Thyroid gland (tissue), 4 donors: ENCODE measurements at regions not wholly inside any gene's neighbourhood (a gene's known extent, or its start where the extent isn't known, plus 50 kb on each side); places are given as distances from the start of the nearest gene placed in this dataset.

Source experiments
- DNase-seq, 2 donors: peaks; one replicate each; pipeline ENCODE4 v3.0.0-alpha.2; 2019
- H3K27ac ChIP-seq, 3 donors: fragments of 200-600 bp; sonication (generic); 1 replicate in 2 of 3; 2 replicates in 1 of 3; pipeline ENCODE4 v1.5.1; 2016 to 2019; ENCODE audit warnings: mild to moderate bottlenecking in 1 of 3, moderate library complexity in 1 of 3
- H3K27me3 ChIP-seq: fragments of 200-600 bp; sonication (generic); one replicate; pipeline ENCODE4 v1.5.1; 2019
- H3K36me3 ChIP-seq, 2 donors: fragments of 200-600 bp; sonication (generic); one replicate each; pipeline ENCODE4 v1.5.1; 2016 to 2019
- H3K4me1 ChIP-seq, 2 donors: fragments of 200-600 bp; sonication (generic); one replicate each; pipeline ENCODE4 v1.5.1; 2017 to 2019
- H3K4me3 ChIP-seq, 3 donors: fragments of 200-600 bp; sonication (generic); replicated peaks in 1 of 3; 1 replicate in 2 of 3; 2 replicates in 1 of 3; pipeline ENCODE4 v1.5.1; 2016; ENCODE audit warnings: mild to moderate bottlenecking in 1 of 3
- H3K9me3 ChIP-seq: fragments of 200-600 bp; sonication (generic); one replicate; pipeline ENCODE4 v1.5.1; 2017
- POLR2A ChIP-seq, 2 donors: fragments of 450-650 bp; IDR thresholded peaks; one replicate each; pipeline ENCODE4 v1.6.1; 2017; ENCODE audit warnings: antibody characterized with exemption in 2 of 2, mild to moderate bottlenecking in 2 of 2, moderate library complexity in 1 of 2
- WGBS, 2 donors: methylation state at CpG; one replicate each; pipeline ENCODE4 v1.1.5; 2017; 5-methylcytosine and 5-hydroxymethylcytosine counted together
- intact Hi-C: fragments of 100-400 bp; cut with DNase I; formaldehyde crosslinking; loops from one replicate; pipeline ENCODE4 v1.15.1; 2023
- TF ChIP-seq, protein P1 (sequence below), 6 experiments: fragments of 200-600 bp in 3 of 6; fragments of 450-650 bp in 3 of 6; sonication (generic) in 3 of 6; IDR thresholded peaks; one replicate each; pipeline ENCODE4 v1.5.1; 2016 to 2019; ENCODE audit warnings: antibody characterized with exemption in 6 of 6, mild to moderate bottlenecking in 2 of 6, inconsistent platforms in 1 of 6, moderate library complexity in 1 of 6

- no peak overlapping the region for H3K4me3 ChIP-seq
- no peak for DNase-seq
- H3K27ac ChIP-seq = no peak overlapping the region
- H3K27me3 ChIP-seq = no peaks in the 10 kb centered on the region
- H3K4me1 ChIP-seq = no peaks in the 10 kb centered on the region
- no peaks in the 10 kb centered on the region for H3K9me3 ChIP-seq
- no peaks in the 10 kb centered on the region for H3K36me3 ChIP-seq
- TF ChIP-seq, protein P1, sequence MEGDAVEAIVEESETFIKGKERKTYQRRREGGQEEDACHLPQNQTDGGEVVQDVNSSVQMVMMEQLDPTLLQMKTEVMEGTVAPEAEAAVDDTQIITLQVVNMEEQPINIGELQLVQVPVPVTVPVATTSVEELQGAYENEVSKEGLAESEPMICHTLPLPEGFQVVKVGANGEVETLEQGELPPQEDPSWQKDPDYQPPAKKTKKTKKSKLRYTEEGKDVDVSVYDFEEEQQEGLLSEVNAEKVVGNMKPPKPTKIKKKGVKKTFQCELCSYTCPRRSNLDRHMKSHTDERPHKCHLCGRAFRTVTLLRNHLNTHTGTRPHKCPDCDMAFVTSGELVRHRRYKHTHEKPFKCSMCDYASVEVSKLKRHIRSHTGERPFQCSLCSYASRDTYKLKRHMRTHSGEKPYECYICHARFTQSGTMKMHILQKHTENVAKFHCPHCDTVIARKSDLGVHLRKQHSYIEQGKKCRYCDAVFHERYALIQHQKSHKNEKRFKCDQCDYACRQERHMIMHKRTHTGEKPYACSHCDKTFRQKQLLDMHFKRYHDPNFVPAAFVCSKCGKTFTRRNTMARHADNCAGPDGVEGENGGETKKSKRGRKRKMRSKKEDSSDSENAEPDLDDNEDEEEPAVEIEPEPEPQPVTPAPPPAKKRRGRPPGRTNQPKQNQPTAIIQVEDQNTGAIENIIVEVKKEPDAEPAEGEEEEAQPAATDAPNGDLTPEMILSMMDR (IDR thresholded peaks at IDR 0.05) = no peak
- 91 to 93% methylated on average over 3 of the region's 3 CpGs for WGBS, 2 donors
- intact Hi-C loops = no loop called here
Measured at GRCh38 chr10:61337741-61338140, 115.4 kb downstream of the TMEM26 start.

DNA sequence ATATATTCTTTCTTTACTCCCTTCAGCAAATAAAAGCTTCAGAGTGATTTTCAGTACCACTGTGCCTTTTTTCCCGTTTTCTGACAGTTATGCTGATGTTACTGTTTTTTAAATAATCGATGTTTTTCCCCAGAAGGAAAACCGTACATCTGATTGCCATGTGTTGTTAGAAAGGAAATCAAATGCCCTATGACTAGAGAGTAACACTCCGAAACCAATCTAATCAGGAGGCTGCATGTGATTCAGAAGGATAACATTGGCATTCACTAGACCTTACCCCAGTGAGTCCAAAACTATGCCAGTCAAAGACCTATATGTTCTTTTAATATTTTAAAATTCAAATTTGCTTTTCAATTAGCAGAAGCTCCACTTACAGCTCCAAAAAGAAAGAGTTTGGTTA is 116.3 kb downstream of the TMEM26 start:
- intact Hi-C loops = no loop called here
- Histone ChIP-seq H3K27me3 (no peaks in the 10 kb centered on the region), H3K36me3 (no peaks in the 10 kb centered on the region)

GRCh38 chr10:61335359-61335758 is 117.8 kb downstream of the TMEM26 start:
- Histone ChIP-seq H3K27ac (no peak overlapping the region), H3K9me3 (no peaks in the 10 kb centered on the region), H3K27me3 (no peaks in the 10 kb centered on the region), H3K4me1 (no peaks in the 10 kb centered on the region), H3K36me3 (no peaks in the 10 kb centered on the region), H3K4me3 (no peak overlapping the region)
- DNase-seq = no peak
- no peak for TF ChIP-seq POLR2A (IDR thresholded peaks at IDR 0.05)
- TF ChIP-seq, protein P1 (IDR thresholded peaks at IDR 0.05) = no peak
- intact Hi-C loops = no loop called here

More for the DNA sequence above, 116.3 kb downstream of the TMEM26 start:
- Histone ChIP-seq H3K27ac (no peak overlapping the region), H3K4me1 (no peaks in the 10 kb centered on the region), H3K9me3 (no peaks in the 10 kb centered on the region), H3K4me3 (no peak overlapping the region)
- WGBS, 2 donors = 77 to 95% methylated on average over 4 of the region's 4 CpGs
- no peak for DNase-seq
- TF ChIP-seq, protein P1 (IDR thresholded peaks at IDR 0.05) = no peak
- TF ChIP-seq POLR2A (IDR thresholded peaks at IDR 0.05) = no peak

GRCh38 chr10:61332581-61332980 is 120.6 kb downstream of the TMEM26 start:
- H3K9me3 ChIP-seq = no peaks in the 10 kb centered on the region
- TF ChIP-seq, protein P1 (IDR thresholded peaks at IDR 0.05) = no peak
- no peak for TF ChIP-seq POLR2A (IDR thresholded peaks at IDR 0.05)
- H3K4me3 ChIP-seq = no peak overlapping the region
- H3K4me1 ChIP-seq = no peaks in the 10 kb centered on the region
- WGBS, 2 donors = 46 to 49% methylated on average over 4 of the region's 4 CpGs
- intact Hi-C loops = no loop called here
- no peaks in the 10 kb centered on the region for H3K27me3 ChIP-seq
- no peaks in the 10 kb centered on the region for H3K36me3 ChIP-seq
- no peak overlapping the region for H3K27ac ChIP-seq
- DNase-seq = peak in 1 of 2 donors; percentile 1

GRCh38 chr10:61330669-61331068 is 122.5 kb downstream of the TMEM26 start:
- DNase-seq = no peak
- TF ChIP-seq, protein P1 (IDR thresholded peaks at IDR 0.05) = no peak
- TF ChIP-seq POLR2A (IDR thresholded peaks at IDR 0.05) = no peak
- WGBS, 2 donors = 80 to 85% methylated on average over 3 of the region's 3 CpGs
- H3K4me3 ChIP-seq = no peak overlapping the region
- no peak overlapping the region for H3K27ac ChIP-seq
- no peaks in the 10 kb centered on the region for H3K27me3 ChIP-seq
- intact Hi-C loops = no loop called here
- H3K9me3 ChIP-seq = no peaks in the 10 kb centered on the region
- H3K36me3 ChIP-seq = no peaks in the 10 kb centered on the region
- H3K4me1 ChIP-seq = no peaks in the 10 kb centered on the region
